H1 (cell line): ENCODE measurements at regions not wholly inside any gene's neighbourhood (a gene's known extent, or its start where the extent isn't known, plus 50 kb on each side); places are given as distances from the start of the nearest gene placed in this dataset.

Experiments
- ASH2L ChIP-seq: fragments of 200-600, 300-600 bp; sonication (generic); IDR thresholded peaks from one replicate; pipeline ENCODE4 v1.7.1; 2017; ENCODE audit warnings: low read length
- CHD2 ChIP-seq: IDR thresholded peaks from 2 replicates; pipeline ENCODE4 v1.6.1; 2012; ENCODE audit warnings: low read length, improper control_type of control experiment
- JUN ChIP-seq: IDR thresholded peaks from 2 replicates; pipeline ENCODE4 v1.6.1; 2011; ENCODE audit warnings: low read depth, mild to moderate bottlenecking, improper control_type of control experiment, low read length
- POLR2A ChIP-seq, 2 experiments: IDR thresholded peaks; 1 replicate in 1 of 2; 2 replicates in 1 of 2; pipeline ENCODE4 v1.6.1; 2011; ENCODE audit warnings: low read depth in 2 of 2, low read length in 2 of 2, mild to moderate bottlenecking in 2 of 2; ENCODE audit errors: control extremely low read depth in 1 of 2
- SIN3A ChIP-seq, 2 experiments: IDR thresholded peaks in 1 of 2; conservative IDR thresholded peaks in 1 of 2; 2 replicates each; pipeline ENCODE4 v1.6.1; 2011 to 2012; ENCODE audit warnings: low read length in 2 of 2, improper control_type of control experiment in 1 of 2, low read depth in 1 of 2, mild to moderate bottlenecking in 1 of 2
- TAF1 ChIP-seq: IDR thresholded peaks from 2 replicates; pipeline ENCODE4 v1.6.1; 2011; ENCODE audit warnings: mild to moderate bottlenecking, low read depth, low read length
- TF ChIP-seq, protein P1 (sequence below), 3 experiments: IDR thresholded peaks; 1 replicate in 2 of 3; 2 replicates in 1 of 3; pipeline versions ENCODE4 v1.5.1 to v1.6.1; 2011; ENCODE audit warnings: low read length in 3 of 3, mild to moderate bottlenecking in 3 of 3, inconsistent platforms in 2 of 3, low read depth in 1 of 3, moderate library complexity in 1 of 3; ENCODE audit not compliant: insufficient read depth in 1 of 3; ENCODE audit errors: control extremely low read depth in 1 of 3

DNA sequence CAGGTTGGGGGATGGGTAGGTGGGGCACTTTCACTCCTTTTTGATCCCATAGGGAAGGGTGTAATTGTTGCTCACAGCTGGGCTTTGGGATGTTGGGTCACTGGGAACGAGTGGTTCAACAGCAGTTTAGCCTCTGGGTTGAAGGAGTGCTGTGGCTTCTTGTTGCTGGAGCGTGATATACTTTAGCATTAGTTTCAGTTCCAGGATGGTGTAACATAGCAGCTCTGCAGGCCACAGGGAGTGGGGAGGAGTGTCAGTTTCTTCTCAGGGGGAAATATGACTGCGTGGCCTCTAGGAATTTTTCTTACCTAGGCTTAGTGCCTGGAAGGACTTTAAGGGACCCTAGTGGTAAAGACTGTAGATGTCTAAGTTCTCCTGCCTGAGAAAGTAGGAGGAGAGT lies 1105.3 kb upstream of the TMPRSS15 start:
- TF ChIP-seq, protein P1, sequence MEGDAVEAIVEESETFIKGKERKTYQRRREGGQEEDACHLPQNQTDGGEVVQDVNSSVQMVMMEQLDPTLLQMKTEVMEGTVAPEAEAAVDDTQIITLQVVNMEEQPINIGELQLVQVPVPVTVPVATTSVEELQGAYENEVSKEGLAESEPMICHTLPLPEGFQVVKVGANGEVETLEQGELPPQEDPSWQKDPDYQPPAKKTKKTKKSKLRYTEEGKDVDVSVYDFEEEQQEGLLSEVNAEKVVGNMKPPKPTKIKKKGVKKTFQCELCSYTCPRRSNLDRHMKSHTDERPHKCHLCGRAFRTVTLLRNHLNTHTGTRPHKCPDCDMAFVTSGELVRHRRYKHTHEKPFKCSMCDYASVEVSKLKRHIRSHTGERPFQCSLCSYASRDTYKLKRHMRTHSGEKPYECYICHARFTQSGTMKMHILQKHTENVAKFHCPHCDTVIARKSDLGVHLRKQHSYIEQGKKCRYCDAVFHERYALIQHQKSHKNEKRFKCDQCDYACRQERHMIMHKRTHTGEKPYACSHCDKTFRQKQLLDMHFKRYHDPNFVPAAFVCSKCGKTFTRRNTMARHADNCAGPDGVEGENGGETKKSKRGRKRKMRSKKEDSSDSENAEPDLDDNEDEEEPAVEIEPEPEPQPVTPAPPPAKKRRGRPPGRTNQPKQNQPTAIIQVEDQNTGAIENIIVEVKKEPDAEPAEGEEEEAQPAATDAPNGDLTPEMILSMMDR (IDR thresholded peaks at IDR 0.05; ENCODE audit: control extremely low read depth in 1 of 3, insufficient read depth in 1 of 3, low read depth in 1 of 3, low read length in 3 of 3) = no peak
- TF ChIP-seq SIN3A (conservative IDR thresholded peaks at IDR 0.05 in 1 of 2, IDR thresholded peaks at IDR 0.05 in 1 of 2; ENCODE audit: low read depth in 1 of 2, low read length in 2 of 2) (no peak), JUN (no peak), TAF1 (no peak), CHD2 (no peak), ASH2L (no peak), POLR2A (IDR thresholded peaks at IDR 0.05; ENCODE audit: control extremely low read depth in 1 of 2, low read depth in 2 of 2, low read length in 2 of 2) (no peak)
